HEK293T (cell line): ENCODE measurements at regions not wholly inside any gene's neighbourhood (a gene's known extent, or its start where the extent isn't known, plus 50 kb on each side); places are given as distances from the start of the nearest gene placed in this dataset.

ENCODE experiments used
- ARNT ChIP-seq: fragments of 450-650 bp; IDR thresholded peaks from 2 replicates; pipeline ENCODE4 v1.6.1; 2017; ENCODE audit warnings: mild to moderate bottlenecking
- BHLHE40 ChIP-seq: fragments of 450-650 bp; IDR thresholded peaks from 2 replicates; pipeline ENCODE4 v1.6.1; 2016; ENCODE audit warnings: mild to moderate bottlenecking, moderate library complexity, borderline replicate concordance
- CTBP1 ChIP-seq: fragments of 450-650 bp; IDR thresholded peaks from 2 replicates; pipeline ENCODE4 v1.6.1; 2016; ENCODE audit warnings: borderline replicate concordance
- ELF4 ChIP-seq: fragments of 450-650 bp; IDR thresholded peaks from 2 replicates; pipeline ENCODE4 v1.6.1; 2017; ENCODE audit warnings: antibody characterized with exemption
- FOXA1 ChIP-seq: fragments of 450-650 bp; IDR thresholded peaks from 2 replicates; pipeline ENCODE4 v1.6.1; 2016; ENCODE audit warnings: mild to moderate bottlenecking
- FOXK2 ChIP-seq: fragments of 450-650 bp; IDR thresholded peaks from 2 replicates; pipeline ENCODE4 v1.6.1; 2016; ENCODE audit warnings: mild to moderate bottlenecking
- FOXM1 ChIP-seq: fragments of 450-650 bp; IDR thresholded peaks from 2 replicates; pipeline ENCODE4 v1.6.1; 2017; ENCODE audit warnings: mild to moderate bottlenecking, borderline replicate concordance
- HDGF ChIP-seq: fragments of 450-650 bp; IDR thresholded peaks from 2 replicates; pipeline ENCODE4 v1.6.1; 2017; ENCODE audit warnings: antibody characterized with exemption, borderline replicate concordance
- NFRKB ChIP-seq: fragments of 450-650 bp; IDR thresholded peaks from 2 replicates; pipeline ENCODE4 v1.6.1; 2016; ENCODE audit warnings: mild to moderate bottlenecking, moderate library complexity
- SP1 ChIP-seq: fragments of 450-650 bp; IDR thresholded peaks from 2 replicates; pipeline ENCODE4 v1.6.1; 2017
- SUZ12 ChIP-seq: fragments of 450-650 bp; IDR thresholded peaks from 2 replicates; pipeline ENCODE4 v1.6.1; 2016; ENCODE audit warnings: mild to moderate bottlenecking
- TARDBP ChIP-seq: fragments of 450-650 bp; IDR thresholded peaks from 2 replicates; pipeline ENCODE4 v1.6.1; 2016
- ZNF384 ChIP-seq: fragments of 450-650 bp; IDR thresholded peaks from 2 replicates; pipeline ENCODE4 v1.6.1; 2016
- TF ChIP-seq, protein P1 (sequence below): fragments of 450-650 bp; IDR thresholded peaks from 2 replicates; pipeline ENCODE4 v1.6.1; 2016

GRCh38 chr1:194807530-194808220, 1621.3 kb upstream of the B3GALT2 start:
- no peak for TF ChIP-seq NFRKB
- TF ChIP-seq ZNF384 = no peak
- TF ChIP-seq SP1 = no peak
- no peak for TF ChIP-seq BHLHE40
- no peak for TF ChIP-seq FOXK2
- no peak for TF ChIP-seq FOXA1
- no peak for TF ChIP-seq FOXM1
- TF ChIP-seq ELF4 = no peak
- no peak for TF ChIP-seq TARDBP
- TF ChIP-seq, protein P1, sequence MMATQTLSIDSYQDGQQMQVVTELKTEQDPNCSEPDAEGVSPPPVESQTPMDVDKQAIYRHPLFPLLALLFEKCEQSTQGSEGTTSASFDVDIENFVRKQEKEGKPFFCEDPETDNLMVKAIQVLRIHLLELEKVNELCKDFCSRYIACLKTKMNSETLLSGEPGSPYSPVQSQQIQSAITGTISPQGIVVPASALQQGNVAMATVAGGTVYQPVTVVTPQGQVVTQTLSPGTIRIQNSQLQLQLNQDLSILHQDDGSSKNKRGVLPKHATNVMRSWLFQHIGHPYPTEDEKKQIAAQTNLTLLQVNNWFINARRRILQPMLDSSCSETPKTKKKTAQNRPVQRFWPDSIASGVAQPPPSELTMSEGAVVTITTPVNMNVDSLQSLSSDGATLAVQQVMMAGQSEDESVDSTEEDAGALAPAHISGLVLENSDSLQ = no peak
- TF ChIP-seq CTBP1 = no peak
- TF ChIP-seq HDGF = no peak
- TF ChIP-seq SUZ12 = no peak
- TF ChIP-seq ARNT = no peak
